HG03139 (cell line): ENCODE measurements at regions not wholly inside any gene's neighbourhood (a gene's known extent, or its start where the extent isn't known, plus 50 kb on each side); places are given as distances from the start of the nearest gene placed in this dataset.

Experiments used
- ATAC-seq: cut with Tn5 transposase; IDR thresholded peaks from one replicate; pipeline ENCODE4 v1.9.1; 2021; ENCODE audit not compliant: unreplicated experiment

GRCh38 chr2:118356051-118356450 lies 267.8 kb downstream of the INSIG2 start:
- no peak for ATAC-seq

- no peak for ATAC-seq
Measured at GRCh38 chr2:118351796-118352195, 263.5 kb downstream of the INSIG2 start.

GRCh38 chr2:118350621-118351020 lies 262.4 kb downstream of the INSIG2 start:
- no peak for ATAC-seq

GRCh38 chr2:118349365-118349764 lies 261.1 kb downstream of the INSIG2 start:
- ATAC-seq = no peak

- no peak for ATAC-seq
Measured at GRCh38 chr2:118348380-118349034, 260.2 kb downstream of the INSIG2 start.

- ATAC-seq = no peak
Measured at GRCh38 chr2:118345465-118345864, 257.2 kb downstream of the INSIG2 start.

- no peak for ATAC-seq
Measured at GRCh38 chr2:118340103-118340502, 251.8 kb downstream of the INSIG2 start.

GRCh38 chr2:118339386-118339785 lies 251.1 kb downstream of the INSIG2 start:
- no peak for ATAC-seq

GRCh38 chr2:118333664-118334063 lies 245.4 kb downstream of the INSIG2 start:
- ATAC-seq = no peak

GRCh38 chr2:118325321-118325955 lies 237.2 kb downstream of the INSIG2 start:
- ATAC-seq = no peak

GRCh38 chr2:118322406-118322805 lies 234.1 kb downstream of the INSIG2 start:
- no peak for ATAC-seq

- no peak for ATAC-seq
Measured at GRCh38 chr2:118321432-118322105, 233.3 kb downstream of the INSIG2 start.

- ATAC-seq = no peak
Measured at GRCh38 chr2:118320658-118321057, 232.4 kb downstream of the INSIG2 start.

- no peak for ATAC-seq
Measured at GRCh38 chr2:118320196-118320595, 231.9 kb downstream of the INSIG2 start.

GRCh38 chr2:118319271-118319684 lies 231.0 kb downstream of the INSIG2 start:
- ATAC-seq = no peak

GRCh38 chr2:118315606-118316005 lies 227.3 kb downstream of the INSIG2 start:
- no peak for ATAC-seq

- ATAC-seq = no peak
Measured at GRCh38 chr2:118312969-118313756, 224.9 kb downstream of the INSIG2 start.

GRCh38 chr2:118310681-118311429 lies 222.6 kb downstream of the INSIG2 start:
- no peak for ATAC-seq

GRCh38 chr2:118309946-118310680 lies 221.8 kb downstream of the INSIG2 start:
- no peak for ATAC-seq
